HG02798 (cell line): ENCODE measurements at regions not wholly inside any gene's neighbourhood (a gene's known extent, or its start where the extent isn't known, plus 50 kb on each side); places are given as distances from the start of the nearest gene placed in this dataset.

Experiments used
- ATAC-seq: cut with Tn5 transposase; IDR thresholded peaks from one replicate; pipeline ENCODE4 v1.9.1; 2021; ENCODE audit warnings: mild to moderate bottlenecking; ENCODE audit not compliant: unreplicated experiment, poor library complexity

DNA sequence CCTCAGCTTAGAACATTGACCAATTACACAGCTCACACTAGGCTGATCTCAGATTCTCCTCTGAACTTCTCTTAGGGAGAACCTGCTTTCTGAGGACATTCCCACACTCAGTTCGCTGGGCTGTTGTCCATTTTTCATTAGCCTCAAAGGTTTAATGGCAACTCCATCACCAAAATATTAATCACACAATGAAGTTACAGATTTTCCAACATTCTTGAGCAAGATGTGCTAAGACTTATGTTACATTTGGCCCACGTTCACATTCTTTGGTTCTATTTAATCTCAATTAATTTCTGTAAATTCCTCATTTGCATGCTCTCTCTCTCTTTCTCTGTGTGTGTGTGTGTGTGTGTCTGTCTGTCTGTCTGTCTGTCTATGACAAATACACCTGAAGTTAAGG, 82.3 kb upstream of the EDNRA start:
- no peak for ATAC-seq

DNA sequence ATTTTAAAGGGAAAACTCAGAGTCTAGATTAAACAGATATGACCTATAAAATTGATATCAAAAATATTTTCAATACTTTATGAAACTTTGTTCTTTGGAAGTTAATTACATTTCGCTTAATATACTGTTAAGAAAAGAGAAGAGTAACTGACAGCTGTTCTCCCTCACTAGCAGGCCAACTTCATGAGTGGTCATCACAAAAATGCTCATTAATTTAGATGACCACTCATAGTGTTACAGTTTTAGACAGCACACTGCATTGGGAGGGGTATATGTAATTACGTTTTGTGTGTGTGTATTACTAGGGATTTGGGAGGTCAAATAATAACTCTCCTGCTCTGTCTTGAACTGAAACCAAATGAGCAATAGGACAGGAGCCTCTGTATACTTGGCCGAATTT, 80.2 kb upstream of the EDNRA start:
- ATAC-seq, result no peak

DNA sequence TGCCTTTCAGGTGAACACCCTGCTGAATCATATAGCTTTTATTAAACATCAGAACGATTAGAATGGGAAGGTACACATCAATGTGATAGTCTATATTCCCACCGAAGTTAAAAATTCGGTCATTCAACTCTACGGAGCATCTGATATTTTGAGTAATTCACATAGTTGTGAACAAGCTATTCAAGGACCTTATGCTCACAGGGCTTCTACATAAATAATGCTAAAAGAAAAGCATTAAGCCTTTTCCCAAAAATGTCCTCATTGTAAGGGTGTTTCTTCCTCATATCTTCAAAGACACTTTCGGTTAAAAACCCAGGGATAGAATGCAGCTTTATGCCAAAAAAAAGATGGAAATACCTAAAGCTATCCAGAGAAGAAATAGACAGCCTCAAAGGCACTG, 79.7 kb upstream of the EDNRA start:
- no peak for ATAC-seq

DNA sequence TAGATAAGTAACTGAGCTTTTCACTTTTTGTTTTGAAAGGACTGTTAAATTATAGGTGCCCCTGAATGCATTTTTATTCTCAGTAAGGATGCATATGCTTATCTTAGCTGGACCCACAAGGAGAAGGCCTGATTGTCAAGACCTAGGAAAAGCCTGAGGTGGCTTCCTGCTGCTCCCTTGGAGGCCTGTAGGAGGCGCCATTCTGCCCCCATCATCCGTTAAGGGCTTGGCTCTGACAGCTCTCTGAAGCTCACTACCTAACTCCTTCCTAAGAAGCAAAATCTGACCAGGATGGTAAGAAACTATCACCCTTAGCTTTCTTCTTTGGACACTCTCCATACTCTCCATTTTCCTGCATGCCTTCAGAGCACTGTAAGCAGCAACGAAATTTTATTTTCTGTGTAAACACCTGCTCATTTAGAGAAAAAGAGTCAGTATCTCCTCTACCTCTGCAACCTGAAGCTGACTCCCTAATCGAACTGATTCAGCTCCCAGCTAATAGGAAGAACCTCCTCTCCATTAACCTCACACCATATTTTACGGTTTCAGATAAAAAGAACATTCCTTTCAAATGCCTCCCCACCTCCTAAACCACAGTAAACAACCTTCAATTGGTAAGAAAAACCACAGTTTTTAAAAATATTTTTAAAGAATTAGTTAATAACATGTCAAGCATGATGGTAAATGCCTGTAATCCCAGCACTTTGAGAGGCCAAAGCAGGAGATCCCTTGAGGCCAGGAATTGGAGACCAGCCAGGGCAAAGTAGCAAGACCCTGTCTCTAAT, 73.4 kb upstream of the EDNRA start:
- ATAC-seq, result no peak

DNA sequence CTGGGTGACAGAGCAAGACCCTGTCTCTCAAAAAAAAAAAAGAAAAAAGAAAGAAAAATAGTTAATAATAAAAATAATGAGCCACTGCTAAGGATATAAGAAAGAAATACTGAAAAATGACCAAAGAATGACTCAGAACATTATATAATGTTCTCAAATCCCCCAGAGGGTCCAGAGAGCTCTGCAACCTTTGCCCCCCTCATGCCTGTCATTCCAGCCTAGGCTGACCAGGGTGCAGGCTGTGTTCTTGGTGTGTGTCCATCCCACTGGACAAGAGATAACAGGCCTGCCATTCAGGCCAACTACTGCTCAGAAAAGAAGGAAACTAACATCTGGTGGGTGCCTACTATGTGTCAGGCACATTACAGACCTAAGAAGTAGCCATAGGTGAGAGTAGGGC, 72.7 kb upstream of the EDNRA start:
- no peak for ATAC-seq

DNA sequence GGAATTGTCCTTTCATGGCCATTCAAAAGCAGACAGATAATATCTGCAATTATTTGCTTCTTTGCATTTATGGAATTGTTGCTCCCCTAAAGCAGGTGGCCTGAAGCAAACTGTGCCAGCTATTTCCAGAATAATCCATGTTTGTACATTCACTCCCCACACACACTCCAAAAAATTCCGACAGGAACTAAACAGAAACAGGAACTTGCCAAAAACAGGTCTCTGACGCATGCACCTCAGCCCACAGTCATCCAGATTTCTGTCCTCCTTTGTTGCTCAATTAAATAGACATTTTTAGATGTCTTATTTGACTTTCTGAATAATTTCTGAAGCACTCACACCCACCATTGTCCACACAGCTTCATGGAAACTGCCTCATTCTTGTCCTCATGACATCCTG, 71.5 kb upstream of the EDNRA start:
- ATAC-seq, result no peak

DNA sequence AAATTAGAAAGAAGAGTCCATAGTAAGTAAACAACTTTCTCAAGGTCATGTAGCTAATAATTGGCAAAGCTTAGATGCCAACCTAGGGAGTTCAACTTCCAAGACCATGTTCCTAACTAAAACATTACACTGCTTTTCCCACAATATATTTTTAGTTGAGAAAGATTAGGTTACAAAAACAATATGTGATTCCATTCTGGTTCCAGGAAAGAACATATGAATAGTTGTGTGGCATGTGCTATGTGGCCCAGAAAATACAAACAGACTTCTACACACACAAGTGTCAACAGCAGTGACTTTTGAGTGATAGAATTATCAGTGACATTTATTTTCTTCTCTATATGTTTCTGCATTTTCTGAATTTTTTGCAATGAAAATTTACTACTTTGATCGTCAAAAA, 62.7 kb upstream of the EDNRA start:
- no peak for ATAC-seq

DNA sequence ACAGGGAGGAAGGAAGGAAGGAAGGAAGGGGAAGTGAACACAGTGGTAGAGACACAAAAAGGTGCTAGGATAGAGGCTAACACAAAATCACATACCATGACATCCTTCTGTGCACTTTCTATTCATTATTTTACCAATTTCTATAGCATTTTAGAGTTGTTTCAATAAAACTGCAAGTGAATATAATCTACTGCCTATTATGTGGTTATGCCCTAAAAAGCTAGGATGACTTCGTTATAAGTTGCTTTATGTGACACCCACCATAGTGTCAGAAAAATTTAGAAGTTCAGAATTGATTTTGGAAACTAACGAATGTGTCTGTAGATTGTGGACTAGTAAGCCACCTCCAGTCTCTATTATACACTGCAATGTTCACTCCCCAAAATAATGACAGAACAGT, 59.4 kb upstream of the EDNRA start:
- no peak for ATAC-seq

DNA sequence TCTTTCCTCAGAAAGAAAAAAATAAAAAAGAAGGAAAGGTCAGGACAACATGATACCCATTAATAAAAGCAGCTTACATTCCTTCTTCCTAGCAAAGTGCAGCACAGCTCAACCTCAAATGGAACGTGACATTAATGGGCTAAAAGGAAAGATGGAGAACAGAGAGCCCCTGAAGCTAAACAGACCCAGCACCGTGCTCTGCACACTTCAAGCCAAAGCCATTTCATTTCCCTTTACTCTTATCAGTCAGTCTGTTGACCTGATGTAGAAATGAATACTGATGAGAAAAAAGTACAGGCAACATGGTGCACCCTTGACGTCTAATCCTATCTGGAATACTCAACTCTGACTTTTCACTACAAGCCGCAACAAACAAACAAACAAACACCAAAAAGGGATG, 57.7 kb upstream of the EDNRA start:
- no peak for ATAC-seq

DNA sequence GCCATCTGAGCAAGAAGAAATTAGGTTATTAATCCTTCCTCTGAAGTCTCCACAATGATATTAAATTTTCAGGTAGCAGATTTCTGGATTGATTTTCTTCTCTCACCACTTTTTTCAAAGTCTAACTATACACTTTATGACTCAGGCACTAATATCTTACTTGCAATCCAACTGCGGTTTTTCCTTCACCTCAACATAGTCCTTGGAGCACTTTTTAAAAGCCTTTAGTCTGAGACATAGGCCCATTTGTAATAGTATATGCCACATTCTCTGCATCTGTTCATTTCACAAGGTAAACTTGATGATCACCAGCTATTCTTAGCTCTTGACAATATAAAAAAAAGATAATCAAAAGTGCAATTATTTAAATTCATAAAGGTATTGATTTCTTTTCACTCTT, 55.9 kb upstream of the EDNRA start:
- no peak for ATAC-seq

DNA sequence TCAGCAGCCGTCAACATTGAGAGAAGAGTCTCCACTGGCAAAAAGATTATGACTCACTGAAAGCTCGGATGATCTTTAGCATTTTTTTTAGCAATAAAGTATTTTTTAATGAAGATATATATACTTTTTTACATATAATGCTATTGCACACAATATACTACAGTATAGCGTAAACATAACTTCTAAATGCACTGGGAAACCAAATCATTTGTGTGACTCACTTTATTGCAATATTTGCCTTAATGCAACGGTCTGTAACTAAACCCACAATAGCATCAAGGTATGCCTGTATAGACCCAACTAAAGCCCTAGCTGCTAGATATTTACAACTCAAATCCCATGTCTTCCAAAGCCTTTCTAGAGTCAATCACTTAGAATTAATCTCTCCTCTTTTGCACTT, 52.3 kb upstream of the EDNRA start:
- ATAC-seq, result no peak

DNA sequence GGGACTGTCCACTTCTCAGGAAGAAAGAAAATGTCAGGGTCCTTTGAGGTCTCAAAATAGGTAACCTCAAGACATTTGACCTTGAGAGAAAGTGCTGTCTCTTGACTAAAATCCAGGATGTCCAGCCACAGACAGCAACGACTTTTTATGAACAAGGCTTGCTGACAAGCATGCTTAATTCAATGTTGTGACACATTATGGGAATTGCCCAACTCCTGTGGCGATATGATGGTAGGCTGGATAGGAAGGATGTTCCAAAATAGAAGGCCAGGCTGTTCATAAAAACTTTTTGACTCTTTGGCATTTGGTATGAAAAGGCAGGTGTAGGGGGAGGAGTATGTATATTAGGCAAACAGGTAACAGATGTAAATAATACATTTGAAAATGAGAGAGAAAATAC, 50.8 kb upstream of the EDNRA start:
- ATAC-seq, result no peak
